Panc1 (cell line): ENCODE measurements at regions not wholly inside any gene's neighbourhood (a gene's known extent, or its start where the extent isn't known, plus 50 kb on each side); places are given as distances from the start of the nearest gene placed in this dataset.

Experiments
- ATAC-seq: fragments of 200-7000 bp; cut with Tn5 transposase; 2 replicates; pipeline ENCODE4 v1.9.1; 2020; ENCODE audit warnings: mild to moderate bottlenecking, moderate library complexity
- BruUV-seq: library from RNA; stranded (reverse); fragments of 400-500 nt; replicated peaks from 2 replicates; lab custom pipeline; 2021; lab: Mats Ljungman, UMichigan
- CTCF ChIA-PET: fragments of 300-600 bp; sonication (Branson Sonifier 250); formaldehyde crosslinking; loops from one replicate; lab custom pipeline; 2022; ENCODE audit warnings: antibody characterized with exemption; lab: Charles Lee
- POLR2A ChIA-PET: fragments of 300-600 bp; sonication (Branson Sonifier 250); formaldehyde crosslinking; loops from one replicate; lab custom pipeline; 2022; ENCODE audit warnings: antibody characterized with exemption; lab: Charles Lee
- DNase-seq: peaks from one replicate; pipeline ENCODE4 v3.0.0-alpha.2; 2010; ENCODE audit warnings: low read depth, low spot score
- H3K27ac ChIP-seq: 2 replicates; pipeline ENCODE4 v1.5.1; 2011; ENCODE audit warnings: mild to moderate bottlenecking, low read length, inconsistent platforms
- H3K27me3 ChIP-seq: fragments of 200-500 bp; sonication (Bioruptor generic); 2 replicates; pipeline ENCODE4 v1.6.0; 2014; ENCODE audit warnings: low read length, inconsistent platforms; ENCODE audit not compliant: control insufficient read depth, insufficient read depth
- H3K36me3 ChIP-seq: fragments of 200-500 bp; sonication (Bioruptor generic); 2 replicates; pipeline ENCODE4 v1.5.1; 2014; ENCODE audit warnings: inconsistent platforms, mild to moderate bottlenecking, low read length, moderate library complexity; ENCODE audit not compliant: control insufficient read depth, insufficient read depth
- H3K4me1 ChIP-seq: 2 replicates; pipeline ENCODE4 v1.5.1; 2011; ENCODE audit warnings: inconsistent platforms, mild to moderate bottlenecking, low read length, moderate library complexity; ENCODE audit not compliant: control insufficient read depth, insufficient read depth
- H3K4me3 ChIP-seq, 2 experiments: 2 replicates each; pipeline ENCODE4 v1.5.1; 2011 to 2012; ENCODE audit warnings: low read depth in 2 of 2, low read length in 2 of 2, mild to moderate bottlenecking in 2 of 2, inconsistent platforms in 1 of 2, moderate library complexity in 1 of 2
- H3K9me3 ChIP-seq: fragments of 200-500 bp; sonication (Bioruptor generic); 2 replicates; pipeline ENCODE4 v1.5.1; 2014; ENCODE audit warnings: low read depth, mild to moderate bottlenecking, inconsistent platforms, low read length, moderate library complexity; ENCODE audit not compliant: control insufficient read depth, insufficient read depth
- CTCF ChIP-seq: fragments of 450-650 bp; IDR thresholded peaks from 2 replicates; pipeline ENCODE4 v1.5.1; 2017; ENCODE audit warnings: mild to moderate bottlenecking
- POLR2AphosphoS5 ChIP-seq: IDR thresholded peaks from 2 replicates; pipeline ENCODE4 v1.6.1; 2012; ENCODE audit warnings: mild to moderate bottlenecking, low read depth, low read length, moderate library complexity
- REST ChIP-seq, 2 experiments: IDR thresholded peaks; 2 replicates each; pipeline ENCODE4 v1.6.1; 2011 to 2012; ENCODE audit warnings: low read depth in 2 of 2, control low read depth in 1 of 2, low read length in 1 of 2, mild to moderate bottlenecking in 1 of 2, moderate library complexity in 1 of 2; ENCODE audit not compliant: insufficient read depth in 1 of 2
- SIN3A ChIP-seq: IDR thresholded peaks from 2 replicates; pipeline ENCODE4 v1.6.1; 2012; ENCODE audit warnings: low read depth, mild to moderate bottlenecking, low read length, moderate library complexity, borderline replicate concordance; ENCODE audit not compliant: insufficient read depth
- TCF7L2 ChIP-seq: IDR thresholded peaks from 2 replicates; pipeline ENCODE4 v1.6.1; 2011; ENCODE audit warnings: mild to moderate bottlenecking, low read depth, low read length, inconsistent platforms
- in situ Hi-C: cut with HindIII; loops from 2 replicates; pipeline ENCODE4 v1.10.0; 2016; ENCODE audit warnings: low sequenced_read_pairs, low pct_unique_long_range_greater_than_20kb
- intact Hi-C: fragments of 100-400 bp; cut with micrococcal nuclease; formaldehyde crosslinking; loops from one replicate; pipeline ENCODE4 v1.10.0; 2022; ENCODE audit not compliant: unreplicated experiment

DNA sequence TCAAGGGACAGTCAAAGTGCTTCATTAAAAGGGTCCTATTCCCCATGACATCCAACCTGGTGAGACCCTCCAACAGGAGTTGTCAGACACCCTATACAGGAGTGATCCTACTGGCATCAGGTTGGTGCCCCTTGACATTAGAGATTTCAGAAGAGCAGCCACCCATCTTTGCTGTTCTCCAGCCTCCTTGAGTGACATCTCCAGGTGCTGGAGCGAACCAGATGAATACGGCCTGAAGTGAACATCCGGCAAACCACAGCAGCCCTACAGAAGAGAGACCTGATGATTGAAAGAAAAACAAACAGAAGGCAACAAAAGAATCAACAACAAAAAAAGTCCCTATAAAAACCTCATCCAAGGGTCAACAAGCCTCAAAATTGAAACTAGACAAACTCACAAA, 146.1 kb upstream of the PBDC1 start:
- POLR2A ChIA-PET: no interaction called here

GRCh38 chrX:76029385-76029784, 143.5 kb upstream of the PBDC1 start:
- Histone ChIP-seq H3K36me3 (no peaks in the 10 kb centered on the region), H3K27me3 (no peaks in the 10 kb centered on the region), H3K27ac (no peak overlapping the region), H3K9me3 (no peaks in the 10 kb centered on the region), H3K4me1 (no peaks in the 10 kb centered on the region), H3K4me3 (no peak overlapping the region)
- ChIA-PET POLR2A (no interaction called here), CTCF (no interaction called here)
- ATAC-seq (no peak), DNase-seq (no peak)
- intact Hi-C loops (no loop called here), in situ Hi-C loops (no loop called here)
- TF ChIP-seq POLR2AphosphoS5 (no peak), TCF7L2 (no peak), SIN3A (no peak)
- BruUV-seq: no TSS peak

More for the DNA sequence above, 146.1 kb upstream of the PBDC1 start:
- Histone ChIP-seq H3K36me3 (no peaks in the 10 kb centered on the region), H3K4me1 (no peaks in the 10 kb centered on the region), H3K9me3 (no peaks in the 10 kb centered on the region), H3K4me3 (no peak overlapping the region), H3K27ac (no peak overlapping the region), H3K27me3 (no peaks in the 10 kb centered on the region)
- in situ Hi-C loops: no loop called here
- CTCF ChIA-PET: no interaction called here
- TF ChIP-seq TCF7L2 (no peak), POLR2AphosphoS5 (no peak), CTCF (no peak), SIN3A (no peak), REST (IDR thresholded peaks at IDR 0.05; ENCODE audit: insufficient read depth in 1 of 2, low read depth in 2 of 2, low read length in 1 of 2) (no peak)
- DNase-seq: no peak
- ATAC-seq: no peak
- BruUV-seq: no TSS peak
- intact Hi-C loops: no loop called here

- in situ Hi-C loops (no loop called here), intact Hi-C loops (no loop called here)
- no peak for TF ChIP-seq POLR2AphosphoS5
- no peak for TF ChIP-seq CTCF
- no peak for TF ChIP-seq SIN3A
- no peak for TF ChIP-seq REST (IDR thresholded peaks at IDR 0.05; ENCODE audit: insufficient read depth in 1 of 2, low read depth in 2 of 2, low read length in 1 of 2)
- TF ChIP-seq TCF7L2: no peak
- no TSS peak for BruUV-seq
- no peaks in the 10 kb centered on the region for H3K36me3 ChIP-seq
- ChIA-PET POLR2A (no interaction called here), CTCF (no interaction called here)
- no peak overlapping the region for H3K4me3 ChIP-seq
- no peak for DNase-seq
- H3K27ac ChIP-seq: no peak overlapping the region
- no peaks in the 10 kb centered on the region for H3K9me3 ChIP-seq
- no peaks in the 10 kb centered on the region for H3K4me1 ChIP-seq
- no peak for ATAC-seq
- H3K27me3 ChIP-seq: no peaks in the 10 kb centered on the region
These were observed 108.0 kb upstream of the PBDC1 start for GRCh38 chrX:76064825-76065224.
